HG02852 (cell line): ENCODE measurements at regions not wholly inside any gene's neighbourhood (a gene's known extent, or its start where the extent isn't known, plus 50 kb on each side); places are given as distances from the start of the nearest gene placed in this dataset.

Experiments
- ATAC-seq: cut with Tn5 transposase; IDR thresholded peaks from one replicate; pipeline ENCODE4 v1.9.1; 2021; ENCODE audit warnings: mild to moderate bottlenecking, moderate library complexity; ENCODE audit not compliant: unreplicated experiment

DNA sequence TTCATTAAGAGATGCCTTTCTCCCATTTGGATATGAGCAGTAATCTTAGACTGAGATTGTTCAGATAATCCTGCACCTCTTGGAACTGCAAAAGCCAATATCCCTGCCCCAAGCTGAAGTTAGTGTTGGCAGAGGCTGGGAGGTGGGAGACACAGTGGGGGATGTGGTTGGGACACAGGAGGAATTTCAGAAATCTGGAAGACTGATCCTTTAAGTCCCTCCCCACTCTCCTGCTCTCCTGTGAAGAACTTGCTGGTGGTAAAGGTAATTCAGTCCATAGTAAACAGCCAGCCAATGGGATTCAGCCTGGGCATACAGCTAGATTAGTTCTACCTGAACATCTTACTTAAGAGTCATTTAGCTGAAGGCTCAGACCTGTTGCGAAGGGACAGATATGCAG is 50.0 kb upstream of the TMEM178A start:
- no peak for ATAC-seq
